ENCODE measurements at regions not wholly inside any gene's neighbourhood (a gene's known extent, or its start where the extent isn't known, plus 50 kb on each side); places are given as distances from the start of the nearest gene placed in this dataset.

GRCh38 chr20:52820641-52821292 lies 151.4 kb upstream of the TSHZ2 start:
- DNase-seq (ENCODE audit: extremely low read depth, low read depth, low spot score): no peak

GRCh38 chr20:52818491-52818890 lies 153.7 kb upstream of the TSHZ2 start:
- no peak for DNase-seq (ENCODE audit: extremely low read depth, low read depth, low spot score)

- DNase-seq (ENCODE audit: extremely low read depth, low read depth, low spot score): no peak
Observed at GRCh38 chr20:52817981-52818380, 154.2 kb upstream of the TSHZ2 start.

GRCh38 chr20:52817511-52817910 lies 154.6 kb upstream of the TSHZ2 start:
- DNase-seq (ENCODE audit: extremely low read depth, low read depth, low spot score): no peak

- DNase-seq (ENCODE audit: extremely low read depth, low read depth, low spot score): no peak
Observed at GRCh38 chr20:52814371-52814770, 157.8 kb upstream of the TSHZ2 start.

- DNase-seq (ENCODE audit: extremely low read depth, low read depth, low spot score): no peak
Observed at GRCh38 chr20:52812231-52812847, 159.8 kb upstream of the TSHZ2 start.

GRCh38 chr20:52809003-52809402 lies 163.2 kb upstream of the TSHZ2 start:
- DNase-seq (ENCODE audit: extremely low read depth, low read depth, low spot score): no peak

GRCh38 chr20:52806918-52807317 lies 165.2 kb upstream of the TSHZ2 start:
- DNase-seq (ENCODE audit: extremely low read depth, low read depth, low spot score): no peak

- DNase-seq (ENCODE audit: extremely low read depth, low read depth, low spot score): no peak
Observed at GRCh38 chr20:52805843-52806242, 166.3 kb upstream of the TSHZ2 start.

GRCh38 chr20:52805296-52805571 lies 166.9 kb upstream of the TSHZ2 start:
- DNase-seq (ENCODE audit: extremely low read depth, low read depth, low spot score): no peak

- DNase-seq (ENCODE audit: extremely low read depth, low read depth, low spot score): no peak
Observed at GRCh38 chr20:52804497-52805295, 167.5 kb upstream of the TSHZ2 start.

- no peak for DNase-seq (ENCODE audit: extremely low read depth, low read depth, low spot score)
Observed at GRCh38 chr20:52801628-52802006, 170.5 kb upstream of the TSHZ2 start.

- no peak for DNase-seq (ENCODE audit: extremely low read depth, low read depth, low spot score)
Observed at GRCh38 chr20:52800734-52801627, 171.2 kb upstream of the TSHZ2 start.

- DNase-seq (ENCODE audit: extremely low read depth, low read depth, low spot score): no peak
Observed at GRCh38 chr20:52799130-52799529, 173.0 kb upstream of the TSHZ2 start.

GRCh38 chr20:52798124-52798523 lies 174.0 kb upstream of the TSHZ2 start:
- no peak for DNase-seq (ENCODE audit: extremely low read depth, low read depth, low spot score)

- DNase-seq (ENCODE audit: extremely low read depth, low read depth, low spot score): no peak
Observed at GRCh38 chr20:52794853-52795252, 177.3 kb upstream of the TSHZ2 start.

GRCh38 chr20:52793339-52793963 lies 178.7 kb upstream of the TSHZ2 start:
- DNase-seq (ENCODE audit: extremely low read depth, low read depth, low spot score): no peak

GRCh38 chr20:52791091-52791490 lies 181.1 kb upstream of the TSHZ2 start:
- no peak for DNase-seq (ENCODE audit: extremely low read depth, low read depth, low spot score)

- no peak for DNase-seq (ENCODE audit: extremely low read depth, low read depth, low spot score)
Observed at GRCh38 chr20:52789716-52790115, 182.4 kb upstream of the TSHZ2 start.

- no peak for DNase-seq (ENCODE audit: extremely low read depth, low read depth, low spot score)
Observed at GRCh38 chr20:52787962-52788361, 184.2 kb upstream of the TSHZ2 start.

- no peak for DNase-seq (ENCODE audit: extremely low read depth, low read depth, low spot score)
Observed at GRCh38 chr20:52787216-52787615, 184.9 kb upstream of the TSHZ2 start.

Measured in glomerular endothelial cell (primary cell).